ENCODE measurements at regions not wholly inside any gene's neighbourhood (a gene's known extent, or its start where the extent isn't known, plus 50 kb on each side); places are given as distances from the start of the nearest gene placed in this dataset.

DNA sequence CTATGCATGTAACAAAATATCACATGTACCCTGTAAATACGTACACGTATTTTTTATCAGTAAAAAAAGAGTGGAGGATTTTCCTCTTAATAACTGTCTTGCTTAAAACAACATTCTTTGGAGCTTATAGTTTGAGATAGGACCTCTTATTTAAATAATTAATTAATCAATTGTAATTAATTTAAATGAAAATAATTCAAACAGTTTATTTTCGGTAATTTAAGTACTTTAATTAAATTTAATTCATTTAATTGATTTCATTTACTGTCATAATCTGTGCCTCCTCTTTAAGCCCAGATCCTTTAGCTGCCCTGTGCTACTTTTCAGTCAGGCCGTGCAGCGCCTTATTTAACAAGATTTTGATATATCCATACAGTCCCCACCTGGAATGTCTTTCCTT, 427.0 kb downstream of the HLX start:
- no peak for DNase-seq (ENCODE audit: low spot score)

DNA sequence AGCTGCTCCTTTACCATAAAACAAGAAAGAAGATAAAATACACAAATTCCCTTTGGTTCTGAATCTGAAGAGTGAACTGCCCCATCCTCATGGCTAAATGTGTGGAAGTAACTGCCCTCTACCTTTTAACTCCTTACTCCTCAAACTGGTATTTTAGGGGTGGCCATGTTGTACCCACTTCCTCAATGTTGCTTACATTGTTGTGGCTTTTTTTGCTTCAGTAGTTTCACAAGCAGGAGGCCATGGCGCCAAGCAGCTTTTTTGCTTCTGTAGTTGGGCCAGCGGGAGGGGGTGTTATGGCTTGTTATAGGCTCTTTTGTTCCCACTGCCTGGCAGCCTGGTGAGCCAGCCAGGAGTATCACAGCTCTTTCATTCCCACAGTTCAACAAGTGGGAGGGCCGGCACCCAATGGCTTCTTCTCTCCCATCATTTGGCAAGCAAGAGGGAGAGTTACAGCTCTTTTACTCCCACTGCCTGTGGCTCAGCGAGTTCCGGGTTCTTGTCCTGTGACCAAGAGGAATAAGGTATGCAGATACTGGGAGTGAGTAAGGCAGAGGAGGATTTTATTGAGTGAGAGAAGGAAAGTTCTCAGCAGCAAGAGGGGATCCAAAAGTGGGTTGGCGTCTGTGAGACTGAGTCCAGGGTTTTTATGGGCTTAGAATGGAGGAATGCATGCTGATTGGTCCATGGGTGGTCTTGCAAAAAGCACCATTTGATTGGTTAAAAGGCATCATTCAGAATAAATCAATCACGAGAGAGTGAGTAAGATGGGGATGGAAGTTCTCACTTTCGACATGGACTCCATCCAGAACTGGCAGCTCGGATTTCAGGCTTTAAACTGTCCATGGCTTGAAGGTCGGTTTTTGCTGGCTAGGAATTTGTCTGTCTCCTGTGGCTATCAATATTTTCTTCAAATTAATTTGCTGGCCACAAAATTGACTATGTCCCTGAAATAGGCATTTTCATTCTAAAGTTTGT, 429.6 kb downstream of the HLX start:
- no peak for DNase-seq (ENCODE audit: low spot score)

DNA sequence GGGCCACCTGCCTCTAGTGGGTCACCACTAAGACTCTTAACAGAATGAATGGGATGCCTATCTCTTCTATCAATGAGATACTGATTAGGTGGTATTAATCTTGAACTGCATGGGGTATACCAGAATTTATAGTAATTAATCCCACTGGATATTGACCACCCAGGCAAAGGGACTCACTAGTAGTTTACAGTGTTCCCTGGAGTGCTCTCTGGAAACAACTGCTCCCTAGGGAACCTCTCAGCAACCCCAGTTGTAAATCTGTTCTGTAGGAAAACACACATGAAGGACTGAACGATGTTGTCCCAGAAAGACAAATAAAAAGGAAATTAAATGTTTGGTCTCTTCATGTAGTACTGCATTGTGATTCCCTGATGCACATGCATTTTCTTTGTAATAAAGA, 430.5 kb downstream of the HLX start:
- no peak for DNase-seq (ENCODE audit: low spot score)

DNA sequence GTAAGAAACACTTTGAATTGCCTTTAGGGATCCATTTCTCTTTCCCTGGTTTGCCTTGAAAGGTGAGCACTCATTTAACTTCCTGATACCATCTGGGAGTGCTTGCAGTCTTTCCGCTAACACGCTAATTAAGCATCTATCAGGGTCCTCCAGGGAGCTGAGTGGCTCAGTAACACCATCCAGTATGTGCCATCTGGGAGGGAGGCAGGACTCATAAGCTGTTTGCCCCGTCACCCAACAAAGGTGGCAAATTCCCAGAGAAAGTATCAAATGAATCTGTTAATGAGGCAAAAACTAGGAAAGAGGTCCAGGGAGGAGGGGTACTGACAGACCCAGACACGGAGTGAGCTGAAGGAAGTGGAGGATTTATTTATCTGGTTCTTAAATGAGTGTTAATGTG, 430.9 kb downstream of the HLX start:
- no peak for DNase-seq (ENCODE audit: low spot score)

DNA sequence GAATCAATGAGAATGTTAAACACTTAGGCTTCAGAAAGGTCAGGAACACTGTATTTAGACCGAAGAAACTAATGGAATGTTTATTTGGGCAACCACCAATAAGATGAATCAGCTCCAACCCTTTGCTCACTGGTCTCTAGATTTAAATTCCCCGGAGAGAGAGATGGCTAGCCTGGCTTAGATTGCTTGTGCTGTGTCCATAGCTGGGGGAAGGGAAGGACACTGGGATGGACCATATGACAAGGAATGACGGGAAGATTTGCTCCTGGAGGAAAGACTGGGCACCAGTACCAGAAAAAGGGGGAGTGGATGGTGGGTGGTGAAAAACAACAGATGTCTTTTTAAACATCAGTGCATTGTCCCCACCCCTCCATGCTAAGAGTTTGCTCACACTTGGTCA, 426.6 kb downstream of the DUSP10 start:
- DNase-seq (ENCODE audit: low spot score), result no peak

DNA sequence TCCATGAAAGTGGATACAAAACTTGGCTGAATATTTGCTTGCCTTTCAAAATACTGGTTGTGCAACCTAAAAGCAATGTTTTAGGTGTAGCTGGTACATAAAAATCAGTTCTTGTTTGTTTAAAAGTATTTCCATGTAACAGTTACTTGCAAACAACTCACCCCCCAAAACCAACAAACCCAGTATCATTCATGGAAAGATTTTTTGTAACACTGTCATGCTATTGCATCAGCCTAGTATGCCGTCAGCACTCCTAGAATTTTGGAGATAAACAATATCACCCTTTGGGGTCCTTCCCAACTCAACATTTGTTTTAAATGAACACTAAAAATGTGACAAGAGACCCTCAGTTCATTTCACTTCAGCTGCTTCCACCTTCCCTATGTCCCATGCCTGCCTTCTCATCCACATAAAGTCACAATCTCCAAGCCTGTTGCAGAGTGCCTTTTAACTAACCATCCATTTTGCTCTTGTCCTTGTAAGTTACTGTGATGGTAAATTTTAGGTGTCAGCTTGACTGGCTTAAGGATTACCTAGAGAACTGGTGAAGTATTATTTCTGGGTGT, 425.3 kb downstream of the DUSP10 start:
- no peak for DNase-seq (ENCODE audit: low spot score)

DNA sequence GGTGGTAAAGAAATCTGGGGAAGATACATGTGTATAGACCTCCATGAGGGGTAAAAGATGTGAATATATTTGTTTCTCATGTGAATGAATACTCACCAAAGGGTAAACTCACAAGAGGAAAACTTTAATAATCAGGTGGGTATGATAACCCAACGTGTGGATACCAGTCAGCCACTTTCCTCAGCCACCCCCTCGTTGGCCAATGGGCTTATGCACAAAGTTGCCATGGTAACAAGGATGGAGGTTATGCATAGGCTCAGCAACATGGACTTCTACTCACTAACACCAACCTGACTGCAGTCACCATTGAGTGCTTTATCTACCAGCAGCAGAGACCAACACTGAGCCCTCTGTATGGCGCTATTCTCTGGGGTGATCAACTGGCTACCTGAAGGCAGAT, 424.4 kb downstream of the DUSP10 start:
- no peak for DNase-seq (ENCODE audit: low spot score)

DNA sequence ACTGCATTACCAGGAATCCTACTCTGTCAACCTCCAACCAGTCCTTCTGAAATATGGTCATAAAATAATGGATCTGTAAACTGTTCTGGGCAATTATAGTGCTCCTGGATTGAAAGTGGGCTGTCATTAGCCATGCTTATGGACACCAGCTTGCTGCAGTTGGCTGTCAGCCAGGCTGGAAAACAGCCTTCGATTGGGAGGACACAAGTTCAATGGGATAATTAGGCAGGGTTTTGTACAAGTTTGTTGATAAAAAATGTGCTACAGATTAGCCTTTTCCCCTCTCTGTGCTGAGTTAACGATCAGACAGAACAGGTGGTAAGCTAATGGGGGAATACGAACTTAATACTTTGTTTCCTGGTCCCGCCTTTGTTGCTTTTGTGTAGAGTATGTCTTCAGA, 413.9 kb downstream of the DUSP10 start:
- no peak for DNase-seq (ENCODE audit: low spot score)

DNA sequence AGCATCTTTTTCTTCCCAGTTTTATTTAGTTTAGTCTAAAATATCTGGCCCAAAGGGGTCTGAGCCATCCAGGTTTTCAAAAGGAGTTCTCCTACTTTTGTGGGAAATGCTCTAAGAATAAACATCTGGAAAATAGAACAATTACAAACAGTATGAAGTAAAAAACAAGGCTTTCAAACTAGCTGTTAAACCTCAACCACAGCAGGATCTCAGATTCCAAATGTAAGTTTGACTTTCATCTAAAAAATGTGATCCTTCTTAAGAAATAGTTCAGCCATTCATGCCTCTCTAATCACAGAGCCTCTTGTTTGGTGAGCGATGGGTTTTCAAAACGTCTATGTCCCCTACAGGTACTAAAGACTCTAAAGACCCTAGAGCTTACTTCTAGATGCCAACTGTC, 413.5 kb downstream of the DUSP10 start:
- DNase-seq (ENCODE audit: low spot score), result no peak

DNA sequence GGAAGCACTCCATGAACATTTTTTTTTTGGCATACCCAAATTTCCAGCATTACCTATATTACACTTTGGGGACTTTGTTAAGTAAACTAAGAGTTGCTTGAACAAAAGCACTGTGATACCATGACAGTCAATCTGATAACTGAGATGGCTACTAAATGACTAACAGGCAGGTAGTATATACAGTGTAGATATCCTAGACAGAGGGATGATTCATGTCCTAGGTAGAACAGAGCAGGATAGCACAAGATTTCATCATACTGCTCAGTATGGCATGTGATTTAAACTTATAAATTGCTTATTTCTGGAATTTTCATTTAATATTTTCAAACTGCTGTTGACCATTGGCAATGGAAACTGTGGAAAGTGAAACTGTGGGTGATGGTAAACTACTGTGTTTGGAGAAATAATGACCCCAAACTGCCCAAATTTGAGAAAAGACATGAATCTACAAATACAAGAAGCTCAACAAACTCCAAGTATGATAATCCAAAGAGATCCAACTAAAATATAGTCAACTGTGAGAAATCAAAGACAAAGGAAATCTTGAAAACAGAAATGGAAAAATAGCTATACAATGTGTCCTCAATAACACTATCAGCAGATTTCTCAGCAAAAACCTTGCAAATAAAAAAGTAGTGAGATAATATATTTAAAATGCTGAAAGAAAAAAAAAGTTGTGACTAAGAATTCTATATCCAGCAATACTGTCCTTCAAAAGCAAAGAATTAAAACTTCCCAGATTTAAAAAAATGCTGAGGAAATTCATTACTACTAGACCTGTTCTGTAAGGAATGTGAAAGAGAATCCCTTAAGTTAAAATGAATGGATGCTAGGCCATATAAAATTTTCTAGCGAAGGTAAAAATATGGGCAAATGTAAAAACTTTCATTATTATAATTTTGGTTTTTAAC, 410.4 kb downstream of the DUSP10 start:
- DNase-seq (ENCODE audit: low spot score), result no peak

DNA sequence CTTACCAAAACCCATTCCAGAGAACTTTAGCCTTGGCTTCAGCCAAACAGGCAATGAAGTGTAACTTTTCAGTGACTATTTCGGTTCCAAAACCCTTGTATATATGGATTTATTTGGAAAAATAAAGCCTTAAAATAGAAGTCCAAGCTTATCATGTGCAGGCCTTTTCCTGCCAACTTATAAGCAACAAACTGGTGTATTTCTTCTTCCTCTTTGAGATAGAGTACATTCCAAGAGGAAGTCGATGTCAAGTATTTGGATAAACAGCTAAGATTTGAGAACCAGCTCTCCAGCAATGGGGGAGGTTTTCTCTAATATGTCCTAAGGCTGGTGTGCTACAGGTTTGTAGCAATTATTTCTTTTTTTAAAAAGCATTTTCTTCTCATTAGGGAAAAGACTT, 407.8 kb downstream of the DUSP10 start:
- DNase-seq (ENCODE audit: low spot score), result no peak

DNA sequence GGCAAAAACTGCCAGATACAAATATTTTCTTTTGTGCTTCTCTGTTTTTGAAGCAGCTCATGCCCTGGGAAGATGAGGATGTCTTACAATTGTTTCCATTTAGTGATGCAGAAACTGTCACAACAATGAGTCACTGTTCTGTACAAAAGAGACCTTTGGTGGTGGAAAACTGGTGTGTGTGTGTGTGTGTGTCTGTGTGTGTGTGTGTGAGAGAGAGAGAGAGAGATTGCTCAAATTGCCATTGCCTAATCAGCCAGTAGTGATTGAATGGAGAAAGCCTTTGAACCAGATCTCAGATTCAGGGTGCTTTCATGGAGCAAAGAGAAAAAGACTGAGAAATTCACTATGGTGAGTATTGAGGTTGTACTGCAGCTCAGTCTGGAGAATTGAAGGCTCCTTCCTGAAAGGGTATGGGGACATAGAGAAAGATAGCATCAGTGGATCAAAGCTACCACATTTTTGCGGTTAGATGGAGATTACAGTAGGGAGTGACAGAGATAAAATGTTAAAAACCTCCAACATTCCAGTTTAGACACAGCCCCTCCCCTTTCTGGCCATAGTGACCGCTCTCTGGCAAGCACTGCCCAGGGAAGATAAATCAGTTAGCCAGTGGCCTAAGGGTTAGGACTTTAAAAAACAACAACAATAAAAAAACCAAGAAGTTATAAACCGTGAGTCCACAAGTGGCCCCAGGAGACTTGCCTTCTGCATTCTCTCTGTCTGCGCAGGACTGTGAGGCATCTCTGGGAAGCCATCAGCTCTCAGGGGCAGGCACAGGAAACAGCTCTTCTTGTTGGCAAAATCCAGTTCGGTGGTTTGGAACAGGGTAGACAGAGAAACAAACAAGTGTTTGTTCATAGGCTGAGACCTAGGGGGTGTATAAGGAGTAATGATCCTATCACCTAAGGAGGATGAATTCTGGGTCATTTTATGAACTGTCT, 406.5 kb downstream of the DUSP10 start:
- DNase-seq (ENCODE audit: low spot score), result peak; percentile 16

DNA sequence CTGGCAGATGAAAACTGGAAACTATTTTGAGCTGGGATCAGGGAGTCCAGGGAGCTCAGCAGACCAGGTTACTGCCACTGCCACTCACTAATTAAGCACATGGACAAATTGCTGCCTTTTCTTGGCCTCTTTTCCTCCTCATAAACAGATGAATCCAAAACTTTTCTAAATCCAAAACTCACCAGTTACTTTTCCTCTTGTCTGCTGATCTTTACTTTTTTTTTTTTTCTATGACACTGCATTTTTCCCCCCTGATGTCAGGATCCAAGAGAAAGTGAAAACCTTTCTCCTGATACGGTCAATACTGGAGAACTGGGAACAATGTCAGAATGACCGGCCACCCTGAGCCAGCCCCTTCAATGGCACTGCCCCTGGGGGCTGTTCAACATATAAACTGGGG, 405.8 kb downstream of the DUSP10 start:
- DNase-seq (ENCODE audit: low spot score), result no peak

DNA sequence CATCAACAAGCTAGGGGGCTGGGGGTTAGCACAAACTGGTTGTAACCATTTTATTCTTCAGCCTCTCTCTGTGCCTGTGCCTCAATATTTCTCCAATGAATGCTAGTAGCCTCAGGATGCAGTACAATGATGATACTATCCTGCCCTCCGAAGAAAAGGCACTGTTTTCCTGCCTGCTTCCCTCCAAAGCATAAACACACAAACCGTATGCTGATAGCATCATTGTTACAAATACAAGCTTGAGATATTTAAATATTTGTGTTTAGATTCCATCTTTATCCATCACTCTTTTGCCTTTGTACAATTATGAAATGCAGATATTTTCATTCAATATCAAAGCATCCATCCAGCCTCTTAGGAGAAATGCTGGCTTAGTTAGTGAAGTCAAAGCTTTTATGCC, 404.8 kb downstream of the DUSP10 start:
- no peak for DNase-seq (ENCODE audit: low spot score)

DNA sequence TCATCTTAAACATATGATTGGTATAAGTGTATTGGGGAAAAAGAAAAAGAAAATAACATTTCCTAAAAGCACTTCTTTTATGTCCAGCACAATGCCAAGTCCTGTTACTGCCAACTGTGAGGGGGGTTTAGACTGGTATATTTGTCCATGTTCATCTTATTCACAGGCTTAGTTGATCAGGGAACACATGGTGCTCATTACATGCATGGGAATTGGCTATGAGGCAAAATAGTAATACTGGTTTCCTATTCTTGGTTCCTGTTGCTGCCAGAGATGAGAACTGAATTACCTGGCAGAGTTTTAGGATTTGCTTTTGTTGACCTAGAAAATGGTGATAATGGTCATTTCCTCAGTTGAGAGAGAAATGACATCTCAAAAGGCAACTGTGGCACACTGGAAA, 398.8 kb downstream of the DUSP10 start:
- no peak for DNase-seq (ENCODE audit: low spot score)

DNA sequence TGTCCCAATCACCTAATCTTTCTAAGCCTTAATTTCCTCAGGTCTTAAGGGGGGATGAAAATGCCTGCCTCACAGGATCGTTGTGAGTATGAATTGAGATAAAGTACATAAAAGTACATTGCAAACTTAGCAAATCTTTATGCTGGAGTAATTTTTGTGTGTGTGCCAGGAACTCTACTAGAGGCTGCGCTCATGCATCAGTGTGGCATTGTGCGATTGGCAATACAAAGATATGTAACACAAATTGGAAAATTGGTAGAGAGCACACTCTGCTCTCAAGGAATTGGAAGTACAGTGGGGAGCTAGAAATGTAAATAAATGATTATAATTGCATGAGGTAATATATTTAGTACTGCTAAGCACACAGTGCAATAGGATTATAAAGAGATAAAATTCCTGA, 398.3 kb downstream of the DUSP10 start:
- DNase-seq (ENCODE audit: low spot score), result no peak

DNA sequence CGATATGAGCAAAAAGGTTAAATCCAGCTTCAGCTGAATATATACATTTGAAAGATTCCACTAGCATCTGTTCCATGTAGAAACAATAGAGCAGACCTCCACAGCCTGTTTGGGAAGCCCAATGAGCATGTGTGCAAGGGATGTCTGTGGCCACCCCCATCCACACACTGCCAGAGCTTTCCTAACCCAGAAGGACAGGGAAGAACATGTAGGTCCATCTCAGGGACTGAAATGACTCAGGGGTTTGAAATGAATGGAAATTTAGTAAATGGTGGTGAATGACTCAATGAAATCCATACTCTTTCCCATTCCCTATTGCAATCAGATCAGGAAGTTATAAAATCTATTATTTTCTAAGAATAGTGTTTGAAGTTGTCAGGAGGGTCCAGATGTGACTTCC, 397.2 kb downstream of the DUSP10 start:
- DNase-seq (ENCODE audit: low spot score), result no peak

DNA sequence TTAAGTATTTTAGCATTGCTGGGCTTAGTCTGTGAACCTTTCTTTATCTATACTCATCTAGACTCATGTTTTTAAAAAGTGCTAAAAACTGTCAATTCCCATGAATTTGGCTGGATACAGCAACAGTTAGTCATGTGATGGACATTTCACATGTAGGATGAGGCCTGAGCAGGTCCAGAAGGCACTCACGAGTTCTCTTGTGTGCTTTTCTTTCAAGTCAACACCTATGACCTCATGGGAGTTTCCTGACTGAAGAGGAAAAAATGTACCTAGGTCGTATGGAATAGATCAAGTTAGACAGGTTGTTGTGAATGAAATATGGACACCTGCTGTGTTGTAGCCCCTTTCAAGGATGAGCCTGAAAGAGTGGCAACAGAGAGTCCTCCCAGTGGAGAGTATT, 394.2 kb downstream of the DUSP10 start:
- DNase-seq (ENCODE audit: low spot score), result no peak

DNA sequence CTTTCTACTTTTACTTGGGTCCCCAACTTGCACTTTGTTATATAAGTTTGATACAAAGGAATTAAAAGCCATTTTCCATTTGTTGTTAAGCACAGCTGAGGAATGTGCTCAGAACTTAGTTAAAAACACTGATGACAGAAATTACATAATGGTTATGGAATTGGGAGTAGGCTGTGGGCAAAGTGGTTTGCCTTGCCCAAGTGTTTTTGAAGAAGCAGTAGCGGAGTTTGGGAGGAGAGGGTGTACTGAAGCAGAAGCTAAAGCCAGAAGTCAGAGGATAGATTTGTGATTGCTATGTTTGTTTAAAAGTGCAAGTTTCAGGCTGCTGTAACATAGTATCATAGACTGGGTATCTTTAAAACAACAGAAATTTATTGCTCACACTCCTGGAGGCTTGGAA, 391.8 kb downstream of the DUSP10 start:
- no peak for DNase-seq (ENCODE audit: low spot score)

DNA sequence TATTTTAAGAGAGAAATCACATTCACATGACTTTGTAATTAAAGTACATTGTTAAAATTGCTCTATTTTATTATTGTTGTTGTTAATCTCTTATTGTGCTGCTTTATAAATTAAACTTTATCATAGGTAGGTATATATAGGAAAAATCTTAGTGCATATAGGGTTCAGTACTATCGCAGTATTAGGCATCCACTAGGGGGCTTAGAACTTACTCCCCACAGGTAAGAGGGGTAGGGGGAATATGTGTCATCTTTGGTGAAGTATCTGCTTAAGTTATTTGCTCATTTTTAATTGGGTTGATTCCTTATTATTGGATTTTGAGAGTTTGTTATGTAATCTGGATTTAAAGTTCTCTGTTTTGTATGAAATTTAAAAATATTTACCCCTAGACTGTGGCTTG, 385.2 kb downstream of the DUSP10 start:
- no peak for DNase-seq (ENCODE audit: low spot score)

DNA sequence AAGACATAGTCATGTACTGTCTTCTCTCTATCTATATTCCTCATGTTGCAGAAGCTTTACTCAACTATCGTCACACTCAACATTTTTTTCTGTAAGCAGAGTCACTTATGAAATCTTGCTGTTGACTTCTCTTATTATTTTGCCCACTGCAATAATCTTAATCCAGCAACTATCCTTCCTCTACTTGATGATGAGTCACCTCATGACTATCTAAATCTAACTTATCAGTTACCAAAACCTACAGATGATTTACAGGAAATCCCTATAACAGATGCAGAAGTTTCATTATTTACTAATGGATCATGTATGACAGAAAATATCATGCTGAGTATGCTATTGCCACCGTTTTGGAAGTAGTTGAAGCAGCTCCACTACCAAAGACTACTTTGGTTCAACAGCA, 378.9 kb downstream of the DUSP10 start:
- no peak for DNase-seq (ENCODE audit: low spot score)

Measured in mucosa of gallbladder (tissue), 1 donor.